ENCODE measurements at regions not wholly inside any gene's neighbourhood (a gene's known extent, or its start where the extent isn't known, plus 50 kb on each side); places are given as distances from the start of the nearest gene placed in this dataset.

- intact Hi-C loops (cut with micrococcal nuclease) = no loop called here
- Mint-ChIP-seq H3K4me3 (ENCODE audit: low read depth) (no peak overlapping the region), H3K4me1 (ENCODE audit: low read depth) (no peaks in the 10 kb centered on the region), H3K27ac (no peak overlapping the region), H3K27me3 (ENCODE audit: low read depth) (no peaks in the 10 kb centered on the region), H3K9me3 (peaks cover 30% of the 10 kb centered on the region), H3K36me3 (ENCODE audit: low read depth) (no peaks in the 10 kb centered on the region)
- DNase-seq (ENCODE audit: low spot score) = no peak
Measured at GRCh38 chr5:18142831-18143230, 508.6 kb downstream of the TAF11L14 start.

DNA sequence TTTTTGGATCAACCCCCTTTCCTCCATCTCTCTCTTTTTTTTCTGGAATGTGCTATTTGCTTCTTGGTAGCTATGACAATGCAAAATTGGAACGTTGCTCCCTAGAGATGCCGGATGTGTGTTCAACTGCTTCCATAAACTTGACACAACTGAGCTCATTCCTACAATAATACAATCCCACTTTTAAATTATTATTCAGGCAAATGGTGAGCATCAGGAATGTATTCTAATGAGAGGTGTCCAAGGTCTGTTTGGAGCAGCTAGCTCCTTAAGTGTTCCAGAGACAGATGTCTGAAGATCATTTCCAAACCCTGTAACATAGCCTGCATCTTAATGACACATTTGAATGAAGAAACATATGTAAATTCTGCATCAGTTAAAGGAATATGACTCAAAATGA, 518.4 kb downstream of the TAF11L14 start:
- Mint-ChIP-seq H3K27me3 (ENCODE audit: low read depth) (no peaks in the 10 kb centered on the region), H3K36me3 (ENCODE audit: low read depth) (no peaks in the 10 kb centered on the region), H3K9me3 (peaks cover 22% of the 10 kb centered on the region), H3K27ac (no peak overlapping the region), H3K4me3 (ENCODE audit: low read depth) (no peak overlapping the region), H3K4me1 (ENCODE audit: low read depth) (no peaks in the 10 kb centered on the region)
- intact Hi-C loops (cut with micrococcal nuclease) = no loop called here
- no peak for DNase-seq (ENCODE audit: low spot score)

- Mint-ChIP-seq H3K4me1 (ENCODE audit: low read depth) (no peaks in the 10 kb centered on the region), H3K36me3 (ENCODE audit: low read depth) (no peaks in the 10 kb centered on the region), H3K27ac (no peak overlapping the region)
Measured at GRCh38 chr5:18158166-18158565, 523.9 kb downstream of the TAF11L14 start.

DNA sequence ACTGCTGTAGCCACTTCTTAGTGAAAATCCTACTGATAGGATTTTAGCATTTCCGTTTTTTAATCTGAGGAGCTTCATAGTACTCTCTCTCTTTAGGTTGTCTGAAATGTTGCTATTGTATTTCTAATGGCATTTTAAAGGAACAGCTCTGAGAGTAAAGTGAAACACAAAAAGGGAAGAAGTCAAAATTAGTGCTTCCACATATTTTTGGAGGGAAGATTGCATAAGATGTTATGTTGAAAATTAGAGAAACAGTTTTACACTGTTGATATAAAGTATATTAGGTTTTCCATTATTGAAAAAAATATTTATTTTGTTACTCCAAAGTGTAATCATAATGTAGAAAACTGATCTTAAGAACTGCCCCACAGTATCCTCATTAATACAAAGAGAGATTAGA, 525.1 kb downstream of the TAF11L14 start:
- intact Hi-C loops (cut with micrococcal nuclease) = no loop called here
- no peaks in the 10 kb centered on the region for H3K36me3 Mint-ChIP-seq (ENCODE audit: low read depth)
- no peak overlapping the region for H3K4me3 Mint-ChIP-seq (ENCODE audit: low read depth)
- no peaks in the 10 kb centered on the region for H3K4me1 Mint-ChIP-seq (ENCODE audit: low read depth)
- H3K27ac Mint-ChIP-seq = no peak overlapping the region
- DNase-seq (ENCODE audit: low spot score) = no peak
- peaks cover 46% of the 10 kb centered on the region for H3K9me3 Mint-ChIP-seq
- H3K27me3 Mint-ChIP-seq (ENCODE audit: low read depth) = no peaks in the 10 kb centered on the region

More at GRCh38 chr5:18158166-18158565, 523.9 kb downstream of the TAF11L14 start:
- no peak for DNase-seq (ENCODE audit: low spot score)
- Mint-ChIP-seq H3K27me3 (ENCODE audit: low read depth) (no peaks in the 10 kb centered on the region), H3K4me3 (ENCODE audit: low read depth) (no peak overlapping the region), H3K9me3 (peaks cover 39% of the 10 kb centered on the region)
- intact Hi-C loops (cut with micrococcal nuclease) = no loop called here

DNA sequence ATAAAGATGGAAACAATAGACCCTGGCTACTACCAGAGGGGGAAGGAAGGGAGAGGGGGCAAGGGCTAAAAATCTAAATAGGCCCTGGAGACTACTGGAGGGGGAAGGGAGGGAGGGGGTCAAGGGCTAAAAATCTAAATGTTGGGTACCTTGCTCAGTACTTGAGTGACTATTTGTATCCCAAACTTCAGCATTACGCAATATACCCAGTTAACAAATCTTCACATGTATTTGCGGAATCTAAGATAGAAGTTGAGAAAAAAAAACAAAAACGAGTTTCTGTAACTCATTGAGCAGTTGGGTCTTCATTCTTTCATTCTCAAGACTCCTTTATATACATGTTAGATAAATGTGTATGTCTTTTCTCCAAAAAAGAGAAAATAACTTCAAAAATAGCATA, 537.4 kb downstream of the TAF11L14 start:
- Mint-ChIP-seq H3K4me1 (ENCODE audit: low read depth) (no peaks in the 10 kb centered on the region), H3K27me3 (ENCODE audit: low read depth) (no peaks in the 10 kb centered on the region), H3K27ac (no peak overlapping the region), H3K4me3 (ENCODE audit: low read depth) (no peak overlapping the region), H3K36me3 (ENCODE audit: low read depth) (no peaks in the 10 kb centered on the region), H3K9me3 (peaks cover 52% of the 10 kb centered on the region)
- intact Hi-C loops (cut with micrococcal nuclease) = no loop called here
- DNase-seq (ENCODE audit: low spot score) = no peak

DNA sequence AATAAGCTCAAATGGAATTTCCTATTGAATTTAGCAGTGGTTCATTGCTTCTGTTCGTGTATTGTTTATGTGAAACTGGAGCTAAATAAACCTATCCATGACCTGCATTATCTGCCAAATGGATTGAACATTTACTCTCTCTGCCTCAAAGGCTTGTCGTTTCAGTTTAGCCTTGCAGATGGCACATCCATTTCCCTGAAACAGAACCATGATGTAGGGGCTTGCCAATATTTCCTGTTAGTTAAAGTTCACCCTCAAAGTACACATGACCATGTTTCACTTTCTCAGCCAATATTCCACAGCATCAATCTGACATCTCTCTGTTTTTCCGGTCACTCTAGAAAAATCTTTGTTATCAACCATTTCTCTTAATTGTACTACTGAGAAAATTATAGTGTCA, 545.3 kb downstream of the TAF11L14 start:
- Mint-ChIP-seq H3K4me3 (ENCODE audit: low read depth) (no peak overlapping the region), H3K9me3 (peaks cover 27% of the 10 kb centered on the region), H3K4me1 (ENCODE audit: low read depth) (no peaks in the 10 kb centered on the region), H3K36me3 (ENCODE audit: low read depth) (no peaks in the 10 kb centered on the region), H3K27me3 (ENCODE audit: low read depth) (no peaks in the 10 kb centered on the region), H3K27ac (no peak overlapping the region)
- DNase-seq (ENCODE audit: low spot score) = no peak
- intact Hi-C loops (cut with micrococcal nuclease) = no loop called here

GRCh38 chr5:18181575-18181974, 547.3 kb downstream of the TAF11L14 start:
- no peak for DNase-seq (ENCODE audit: low spot score)
- H3K4me1 Mint-ChIP-seq (ENCODE audit: low read depth) = no peaks in the 10 kb centered on the region
- intact Hi-C loops (cut with micrococcal nuclease) = no loop called here
- no peaks in the 10 kb centered on the region for H3K36me3 Mint-ChIP-seq (ENCODE audit: low read depth)
- H3K4me3 Mint-ChIP-seq (ENCODE audit: low read depth) = no peak overlapping the region
- H3K27me3 Mint-ChIP-seq (ENCODE audit: low read depth) = no peaks in the 10 kb centered on the region
- no peak overlapping the region for H3K27ac Mint-ChIP-seq
- H3K9me3 Mint-ChIP-seq = peaks cover 33% of the 10 kb centered on the region

- Mint-ChIP-seq H3K27me3 (ENCODE audit: low read depth) (no peaks in the 10 kb centered on the region), H3K4me1 (ENCODE audit: low read depth) (no peaks in the 10 kb centered on the region), H3K4me3 (ENCODE audit: low read depth) (no peak overlapping the region), H3K36me3 (ENCODE audit: low read depth) (no peaks in the 10 kb centered on the region), H3K27ac (no peak overlapping the region), H3K9me3 (peaks cover 68% of the 10 kb centered on the region)
- DNase-seq (ENCODE audit: low spot score) = no peak
- intact Hi-C loops (cut with micrococcal nuclease) = no loop called here
Measured at GRCh38 chr5:18195910-18196309, 561.6 kb downstream of the TAF11L14 start.

GRCh38 chr5:18197734-18198133, 563.5 kb downstream of the TAF11L14 start:
- H3K9me3 Mint-ChIP-seq = peaks cover 61% of the 10 kb centered on the region
- DNase-seq (ENCODE audit: low spot score) = no peak
- H3K27me3 Mint-ChIP-seq (ENCODE audit: low read depth) = no peaks in the 10 kb centered on the region
- intact Hi-C loops (cut with micrococcal nuclease) = no loop called here
- no peak overlapping the region for H3K27ac Mint-ChIP-seq
- H3K4me1 Mint-ChIP-seq (ENCODE audit: low read depth) = no peaks in the 10 kb centered on the region
- no peak overlapping the region for H3K4me3 Mint-ChIP-seq (ENCODE audit: low read depth)
- no peaks in the 10 kb centered on the region for H3K36me3 Mint-ChIP-seq (ENCODE audit: low read depth)

GRCh38 chr5:18202164-18202563, 567.9 kb downstream of the TAF11L14 start:
- Mint-ChIP-seq H3K4me3 (ENCODE audit: low read depth) (no peak overlapping the region), H3K27ac (no peak overlapping the region), H3K27me3 (ENCODE audit: low read depth) (no peaks in the 10 kb centered on the region), H3K9me3 (peaks cover 55% of the 10 kb centered on the region), H3K4me1 (ENCODE audit: low read depth) (no peaks in the 10 kb centered on the region), H3K36me3 (ENCODE audit: low read depth) (no peaks in the 10 kb centered on the region)
- no peak for DNase-seq (ENCODE audit: low spot score)
- intact Hi-C loops (cut with micrococcal nuclease) = no loop called here

GRCh38 chr5:18203296-18203695, 569.0 kb downstream of the TAF11L14 start:
- H3K4me3 Mint-ChIP-seq (ENCODE audit: low read depth) = no peak overlapping the region
- H3K27me3 Mint-ChIP-seq (ENCODE audit: low read depth) = no peaks in the 10 kb centered on the region
- no peaks in the 10 kb centered on the region for H3K4me1 Mint-ChIP-seq (ENCODE audit: low read depth)
- intact Hi-C loops (cut with micrococcal nuclease) = no loop called here
- DNase-seq (ENCODE audit: low spot score) = no peak
- H3K9me3 Mint-ChIP-seq = peaks cover 54% of the 10 kb centered on the region
- no peaks in the 10 kb centered on the region for H3K36me3 Mint-ChIP-seq (ENCODE audit: low read depth)
- H3K27ac Mint-ChIP-seq = no peak overlapping the region

GRCh38 chr5:18213666-18214065, 579.4 kb downstream of the TAF11L14 start:
- H3K9me3 Mint-ChIP-seq = peaks cover 49% of the 10 kb centered on the region
- H3K27me3 Mint-ChIP-seq (ENCODE audit: low read depth) = no peaks in the 10 kb centered on the region
- no peak for DNase-seq (ENCODE audit: low spot score)
- no peak overlapping the region for H3K27ac Mint-ChIP-seq
- H3K4me3 Mint-ChIP-seq (ENCODE audit: low read depth) = no peak overlapping the region
- no peaks in the 10 kb centered on the region for H3K4me1 Mint-ChIP-seq (ENCODE audit: low read depth)
- intact Hi-C loops (cut with micrococcal nuclease) = no loop called here
- H3K36me3 Mint-ChIP-seq (ENCODE audit: low read depth) = no peaks in the 10 kb centered on the region

- no peak for DNase-seq (ENCODE audit: low spot score)
- peaks cover 54% of the 10 kb centered on the region for H3K9me3 Mint-ChIP-seq
- H3K27ac Mint-ChIP-seq = no peak overlapping the region
- H3K4me3 Mint-ChIP-seq (ENCODE audit: low read depth) = no peak overlapping the region
- intact Hi-C loops (cut with micrococcal nuclease) = no loop called here
- H3K4me1 Mint-ChIP-seq (ENCODE audit: low read depth) = no peaks in the 10 kb centered on the region
- H3K27me3 Mint-ChIP-seq (ENCODE audit: low read depth) = no peaks in the 10 kb centered on the region
- no peaks in the 10 kb centered on the region for H3K36me3 Mint-ChIP-seq (ENCODE audit: low read depth)
Measured at GRCh38 chr5:18216016-18216415, 581.8 kb downstream of the TAF11L14 start.

DNA sequence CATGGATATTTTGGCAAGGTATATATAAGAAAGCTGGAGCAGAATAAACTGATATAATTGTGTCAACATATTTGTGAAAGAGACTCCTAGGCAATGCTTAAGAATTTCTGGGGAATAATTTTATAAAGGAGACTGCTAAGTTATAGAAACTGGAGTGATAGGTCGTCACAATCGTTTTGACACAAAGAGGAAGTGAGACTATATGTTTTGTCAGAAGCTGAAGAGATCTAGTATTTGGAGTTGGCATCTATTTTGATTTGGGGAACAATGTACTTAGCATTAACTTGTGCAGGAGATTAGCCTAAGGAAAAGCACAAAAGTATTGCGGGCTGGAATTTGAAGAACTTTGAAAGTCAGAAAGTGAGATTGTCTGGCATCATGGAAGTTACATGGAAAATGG, 582.5 kb downstream of the TAF11L14 start:
- Mint-ChIP-seq H3K4me1 (ENCODE audit: low read depth) (no peaks in the 10 kb centered on the region), H3K27me3 (ENCODE audit: low read depth) (no peaks in the 10 kb centered on the region), H3K36me3 (ENCODE audit: low read depth) (no peaks in the 10 kb centered on the region), H3K27ac (no peak overlapping the region), H3K4me3 (ENCODE audit: low read depth) (no peak overlapping the region), H3K9me3 (peaks cover 52% of the 10 kb centered on the region)
- no peak for DNase-seq (ENCODE audit: low spot score)
- intact Hi-C loops (cut with micrococcal nuclease) = no loop called here

Data from activated T-helper 2 cell treated with anti-CD3 and anti-CD28 coated beads, Interferon-gamma antibody, Interleukin-2, Interleukin-4, amounts not matched to agents 10 μg/mL and 5 μg/mL and 100 μg/mL, durations not matched to agents 14 hours and 24 hours and 36 hours (primary cell).